Stimulated activated CD4-positive, alpha-beta T cell treated with anti-CD3 and anti-CD28 coated beads, Interleukin-15, amount 100 ng/mL, for 1 hour (primary cell): ENCODE measurements at regions not wholly inside any gene's neighbourhood (a gene's known extent, or its start where the extent isn't known, plus 50 kb on each side); places are given as distances from the start of the nearest gene placed in this dataset.

ENCODE experiments used
- DNase-seq, 2 donors: peaks; one replicate each; pipeline ENCODE4 v3.0.0-alpha.2; 2020; ENCODE audit warnings: low read depth in 1 of 2, low spot score in 1 of 2

DNA sequence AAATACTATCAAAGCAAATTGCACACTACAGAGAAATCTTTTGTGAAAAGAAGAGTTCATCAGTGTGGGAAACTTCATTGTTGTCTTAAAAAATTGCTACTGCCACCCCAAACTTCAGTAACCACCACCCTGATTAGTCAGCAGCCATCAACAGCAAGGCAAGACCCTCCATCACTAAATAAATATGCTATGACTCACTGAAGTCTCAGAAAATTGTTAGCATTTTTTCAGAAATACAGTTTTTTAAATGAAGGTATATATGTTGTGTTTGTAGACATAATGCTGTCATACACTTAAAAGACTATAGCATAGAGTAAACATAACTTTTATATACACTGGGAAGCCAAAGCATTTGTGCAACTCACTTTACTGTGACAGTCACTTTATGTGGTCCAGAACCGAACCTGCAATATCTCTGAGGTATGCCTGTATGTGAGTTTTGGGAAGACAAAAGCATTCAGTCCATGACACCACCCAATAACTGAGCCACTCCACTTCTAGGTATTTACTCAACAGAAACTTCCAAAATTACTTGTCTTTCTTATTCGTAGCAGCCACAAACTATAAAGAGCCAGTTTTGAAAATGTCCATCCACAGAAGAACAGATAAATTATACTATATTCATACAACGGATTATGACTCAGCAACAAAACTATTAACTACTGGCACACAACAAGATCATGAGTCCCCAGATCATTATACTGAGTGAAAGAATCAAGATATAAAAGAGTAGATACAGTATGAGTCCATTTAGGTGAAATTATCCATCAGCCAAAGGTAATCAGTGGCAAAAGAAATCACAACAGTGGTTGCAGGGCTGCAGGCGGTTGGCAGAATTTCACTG is 649.6 kb downstream of the BCL11B start:
- no peak for DNase-seq

DNA sequence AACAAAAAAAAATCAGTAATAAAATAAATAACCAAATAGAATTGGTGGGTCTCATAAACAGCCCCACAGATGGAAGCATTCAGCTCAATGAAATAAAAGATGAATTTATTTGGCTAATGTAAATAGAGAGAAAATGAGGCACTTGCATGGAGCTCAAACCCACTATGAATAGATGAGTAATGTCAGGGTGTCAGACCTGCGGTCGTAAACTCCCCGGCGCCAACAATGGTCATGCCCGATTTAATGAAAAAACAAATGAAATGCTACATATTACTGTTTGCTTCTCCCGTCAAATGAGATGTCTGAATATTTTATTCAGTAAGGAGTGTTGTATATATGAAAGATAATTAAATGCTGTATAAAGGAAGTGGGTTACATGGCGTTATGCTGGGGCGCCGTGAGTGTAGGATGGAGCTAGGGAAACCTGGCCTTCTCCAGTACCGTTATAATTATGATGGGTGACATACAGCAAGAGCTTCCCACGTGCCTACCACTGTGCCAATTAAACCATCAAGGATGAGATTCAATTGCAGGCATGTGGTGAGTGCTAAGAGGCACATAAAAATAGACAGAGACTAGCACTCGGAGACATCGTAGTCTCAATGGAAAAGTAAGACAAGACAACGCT is 648.1 kb downstream of the BCL11B start:
- no peak for DNase-seq

GRCh38 chr14:98633380-98633779 is 638.6 kb downstream of the BCL11B start:
- DNase-seq, result no peak

DNA sequence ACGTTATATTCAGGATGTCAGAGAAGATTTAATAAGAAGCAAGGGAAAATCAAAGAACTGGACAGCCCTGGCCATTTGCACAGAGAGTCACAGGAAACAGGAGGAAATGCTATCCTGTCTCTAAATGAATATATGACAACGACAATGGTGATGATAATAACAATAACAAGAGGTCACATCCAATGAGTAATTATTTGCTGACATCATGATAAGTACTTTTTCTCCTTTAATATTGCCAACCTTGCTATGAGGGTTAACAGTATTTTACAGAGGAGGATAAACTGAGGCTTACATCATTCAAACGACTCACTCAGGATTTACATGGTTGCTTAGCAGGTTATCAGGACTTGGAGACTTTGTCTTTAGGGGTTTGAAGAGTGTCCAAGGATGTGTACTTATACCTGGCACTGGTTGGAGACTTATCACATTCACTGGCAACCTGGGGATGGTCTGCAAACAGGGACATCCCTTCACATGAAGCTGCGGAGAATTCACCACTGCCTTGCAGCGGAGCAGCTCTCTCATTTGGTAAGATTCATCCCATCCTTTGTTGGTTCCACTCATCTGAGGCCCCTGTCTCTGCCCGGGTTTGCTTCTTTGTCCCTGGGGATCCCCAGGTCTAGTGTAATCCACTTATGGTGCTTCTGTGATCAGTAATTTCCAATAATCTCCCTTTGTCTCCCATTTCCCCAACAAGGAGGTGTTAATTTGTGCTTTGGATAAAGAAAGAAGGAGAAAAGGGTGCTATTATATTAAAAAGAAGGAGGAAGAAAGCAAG is 637.8 kb downstream of the BCL11B start:
- no peak for DNase-seq

DNA sequence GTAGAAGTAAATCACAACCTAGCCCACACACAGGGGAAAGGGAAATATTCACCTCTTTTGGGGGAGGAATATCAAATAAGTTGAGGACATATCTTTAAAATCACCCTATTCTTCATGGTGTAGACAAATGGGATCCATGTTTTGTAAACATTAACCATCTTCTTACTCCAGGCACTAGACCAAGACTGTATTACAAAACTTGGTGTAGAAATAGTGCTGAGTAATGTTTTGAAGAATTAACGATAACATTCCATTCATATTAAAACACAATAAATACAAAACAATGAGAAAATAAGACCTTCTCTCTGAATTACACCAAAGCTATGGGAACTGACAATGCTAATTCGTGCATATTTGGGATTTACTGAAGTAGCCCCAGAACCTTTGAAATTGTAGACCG is 633.6 kb downstream of the BCL11B start:
- no peak for DNase-seq

GRCh38 chr14:98647754-98648153 is 624.2 kb downstream of the BCL11B start:
- no peak for DNase-seq

- DNase-seq, result no peak
Observed at GRCh38 chr14:98651037-98651436, 621.0 kb downstream of the BCL11B start.

GRCh38 chr14:98665007-98665406 is 607.0 kb downstream of the BCL11B start:
- DNase-seq, result no peak

DNA sequence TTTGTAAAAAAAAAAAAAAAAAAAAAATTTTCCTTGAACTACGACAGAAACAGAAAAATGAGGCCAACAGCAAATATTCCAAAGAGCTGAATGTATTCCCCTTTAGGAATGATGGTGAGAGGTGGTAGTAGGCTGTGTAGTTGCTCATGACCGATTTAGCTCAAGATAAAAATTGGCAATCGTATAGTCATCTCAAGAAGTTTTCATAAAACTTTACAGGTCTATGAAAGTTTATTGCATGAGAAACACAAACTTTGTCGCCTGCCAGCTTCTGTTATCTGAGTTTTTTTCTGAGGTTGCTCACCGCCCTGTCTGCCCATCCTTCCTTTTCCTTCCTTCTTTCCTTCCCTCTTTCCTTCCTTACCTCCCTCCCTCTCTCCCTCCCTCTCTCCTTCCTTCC is 605.5 kb downstream of the BCL11B start:
- DNase-seq, result no peak

GRCh38 chr14:98682033-98682432 is 590.0 kb downstream of the BCL11B start:
- DNase-seq, result no peak

DNA sequence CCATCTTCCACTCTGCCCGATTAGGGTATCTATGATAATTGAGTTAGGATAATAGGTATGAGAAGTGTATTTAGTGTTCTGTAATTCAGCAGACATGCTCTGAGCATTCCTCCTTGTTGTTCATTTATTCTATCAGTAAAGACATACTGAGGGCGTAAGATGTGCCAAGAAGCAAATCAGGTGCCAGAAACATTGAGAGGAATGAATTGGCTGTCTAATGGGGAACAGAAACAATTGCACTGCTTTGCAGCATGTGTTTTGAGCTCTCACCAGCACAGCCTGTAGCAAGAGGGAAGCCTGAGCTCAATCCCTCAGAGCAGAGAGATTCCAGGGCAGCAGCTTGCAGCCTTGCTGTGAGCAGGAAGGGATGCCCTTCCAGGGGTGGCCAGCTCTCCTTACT is 589.3 kb downstream of the BCL11B start:
- no peak for DNase-seq

- DNase-seq, result no peak
Observed at GRCh38 chr14:98684468-98684867, 587.5 kb downstream of the BCL11B start.

DNA sequence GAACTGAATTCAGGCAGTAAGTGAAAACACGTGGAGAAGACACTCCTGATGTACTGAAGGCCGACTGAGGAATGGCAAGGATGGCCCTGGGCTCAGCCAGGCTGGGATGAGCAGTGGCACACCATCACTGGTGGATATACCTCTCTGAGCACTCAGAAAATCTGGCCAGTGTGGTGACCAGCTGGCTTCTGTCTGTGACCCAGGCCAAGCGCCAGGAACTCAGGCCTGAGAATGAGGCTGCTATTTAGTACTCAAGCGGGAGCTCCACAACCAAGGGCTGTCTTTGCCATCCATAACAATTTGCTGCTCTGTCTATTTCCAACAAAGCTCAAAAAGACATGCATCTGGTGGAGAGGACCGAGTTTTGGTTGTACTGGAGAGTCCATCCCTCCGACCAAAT is 586.3 kb downstream of the BCL11B start:
- DNase-seq, result no peak

DNA sequence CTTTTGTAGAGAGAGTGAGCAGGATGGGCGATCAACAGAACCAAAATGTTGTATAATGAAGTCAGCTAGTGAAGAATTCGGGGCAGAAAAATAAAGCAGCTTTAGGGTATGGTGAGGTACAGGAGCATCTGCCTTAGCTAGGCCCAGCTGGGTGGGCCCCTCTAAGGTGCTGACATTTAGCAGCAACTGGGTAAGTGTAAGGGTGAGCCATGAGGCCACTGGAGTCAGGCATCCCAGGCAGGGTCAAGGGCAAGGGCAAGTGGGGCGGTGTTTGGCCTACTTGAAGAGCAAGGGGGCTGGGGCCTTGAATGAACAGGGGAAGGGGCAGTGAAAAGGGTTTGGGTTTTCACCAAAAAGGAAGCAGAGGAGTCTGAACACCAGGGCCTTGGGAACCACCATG is 583.6 kb downstream of the BCL11B start:
- no peak for DNase-seq

DNA sequence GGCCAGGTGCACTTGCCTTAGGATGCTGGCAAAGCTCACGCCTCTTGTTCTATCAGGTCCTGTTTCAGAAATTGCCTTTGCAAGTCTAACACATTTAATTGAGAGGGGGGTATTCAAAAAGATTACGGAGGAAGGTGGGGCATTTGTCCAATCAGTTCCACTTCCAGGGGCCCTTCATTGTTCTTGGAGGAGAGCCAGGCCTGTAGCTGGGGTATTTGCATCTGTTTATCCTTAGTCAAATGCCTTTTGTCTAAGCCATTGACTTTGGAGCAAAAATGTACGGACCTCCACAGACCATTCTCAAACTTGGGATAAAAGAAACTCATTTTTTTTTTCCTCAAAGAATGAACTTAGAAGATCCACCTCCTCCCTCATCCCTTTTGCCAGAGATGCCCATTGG is 582.0 kb downstream of the BCL11B start:
- DNase-seq, result no peak

GRCh38 chr14:98692832-98693231 is 579.2 kb downstream of the BCL11B start:
- no peak for DNase-seq

DNA sequence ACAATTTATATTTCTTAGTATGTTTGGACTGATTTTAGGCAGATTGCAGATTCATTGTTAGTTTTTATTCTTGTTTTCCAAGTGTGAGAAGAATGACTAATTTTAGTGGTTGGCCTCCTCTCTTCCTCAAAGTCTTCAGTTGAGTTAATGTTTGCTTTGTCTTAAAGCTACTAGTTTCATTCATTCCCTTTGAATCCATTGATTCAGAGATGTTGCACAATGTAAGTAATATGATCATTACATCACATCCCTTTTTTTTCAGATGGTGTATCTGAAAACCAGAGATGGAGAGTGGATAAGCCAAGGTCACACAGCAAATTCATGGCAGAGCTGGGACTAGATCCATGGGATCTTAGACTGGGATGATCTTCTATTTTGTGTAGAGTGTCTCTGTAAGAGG is 577.5 kb downstream of the BCL11B start:
- DNase-seq, result no peak

DNA sequence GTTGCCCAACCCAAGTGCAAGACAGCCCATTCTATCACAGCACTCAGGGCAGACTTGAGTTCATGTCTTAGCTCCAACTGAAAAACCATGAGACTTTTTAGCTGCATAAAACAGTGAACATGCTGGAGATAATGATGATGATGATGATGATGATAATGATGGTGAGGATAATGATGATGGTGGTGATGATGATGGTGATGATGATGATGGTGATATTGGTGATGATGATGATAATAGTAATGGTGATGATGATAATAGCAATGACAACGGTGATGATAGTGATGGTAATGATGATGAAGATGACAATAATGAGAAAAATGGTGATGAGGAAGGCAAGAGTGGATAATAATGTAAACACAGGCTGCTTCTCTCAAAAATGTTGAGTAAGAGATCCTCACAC is 576.2 kb downstream of the BCL11B start:
- DNase-seq, result no peak

GRCh38 chr14:98698341-98698740 is 573.7 kb downstream of the BCL11B start:
- no peak for DNase-seq

DNA sequence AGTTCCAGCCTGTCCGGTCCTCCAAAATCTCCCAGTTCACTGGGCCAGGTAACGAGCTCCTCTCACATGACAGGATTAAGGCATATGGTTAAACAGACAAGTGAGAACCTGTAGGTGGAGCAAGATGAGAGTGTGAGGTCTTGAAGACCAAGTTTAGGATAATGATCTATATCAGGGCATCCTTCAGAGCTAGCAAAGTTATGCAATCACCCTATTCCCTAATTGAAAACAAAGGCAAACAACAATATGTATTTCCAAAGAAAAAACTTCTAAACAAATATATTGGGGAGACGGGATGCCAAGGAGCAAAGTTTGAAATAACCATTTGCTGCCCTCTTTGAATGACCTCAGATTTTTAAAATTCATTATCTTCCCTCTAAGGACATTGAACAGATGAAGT is 571.2 kb downstream of the BCL11B start:
- DNase-seq, result no peak

DNA sequence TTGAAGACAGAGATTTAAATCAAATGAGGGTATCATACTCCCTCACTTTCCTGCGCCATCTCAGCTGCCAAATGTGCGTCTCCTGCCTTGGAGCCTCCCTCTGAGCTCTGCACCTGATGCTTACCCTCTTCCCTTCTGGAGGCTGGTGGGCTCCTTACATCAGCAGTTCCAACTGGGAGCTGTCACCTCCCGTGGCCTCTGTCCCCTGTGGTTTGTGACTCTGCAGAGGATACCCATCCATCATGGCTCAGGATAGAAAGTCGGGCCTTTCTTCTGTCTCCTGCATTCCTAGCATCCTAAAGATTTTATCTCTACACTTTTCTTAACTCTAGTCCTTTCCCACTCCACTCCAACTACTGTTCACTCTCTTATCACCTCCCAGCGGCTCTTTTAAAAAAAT is 570.6 kb downstream of the BCL11B start:
- no peak for DNase-seq

GRCh38 chr14:98704441-98704840 is 567.6 kb downstream of the BCL11B start:
- DNase-seq, result no peak
